ENCODE measurements at regions not wholly inside any gene's neighbourhood (a gene's known extent, or its start where the extent isn't known, plus 50 kb on each side); places are given as distances from the start of the nearest gene placed in this dataset.
A peak's percentile ranks its signal among the peaks of the same experiment; 100 is the strongest.

DNA sequence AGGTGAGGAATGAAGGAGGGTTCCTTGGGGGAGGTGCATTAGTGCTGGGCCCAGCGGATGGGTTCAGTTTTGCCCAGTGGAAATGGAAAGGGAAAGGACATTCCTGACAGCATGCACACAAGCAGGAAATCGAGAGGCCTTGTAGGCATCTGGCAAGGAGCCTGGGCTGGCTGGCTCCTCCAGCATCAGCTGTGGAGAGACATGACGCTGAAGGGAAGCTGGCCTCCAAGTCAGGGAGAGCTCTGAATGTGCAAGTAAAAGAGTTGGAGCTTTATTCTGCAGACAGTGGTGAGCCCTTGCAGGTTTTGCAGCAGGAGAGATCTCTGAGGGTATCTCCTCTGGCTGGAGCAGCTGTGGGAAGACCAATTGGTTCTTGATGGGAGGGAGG is 154.3 kb downstream of the MRPL14 start:
- no peaks in the 10 kb centered on the region for H3K9me3 Mint-ChIP-seq

DNA sequence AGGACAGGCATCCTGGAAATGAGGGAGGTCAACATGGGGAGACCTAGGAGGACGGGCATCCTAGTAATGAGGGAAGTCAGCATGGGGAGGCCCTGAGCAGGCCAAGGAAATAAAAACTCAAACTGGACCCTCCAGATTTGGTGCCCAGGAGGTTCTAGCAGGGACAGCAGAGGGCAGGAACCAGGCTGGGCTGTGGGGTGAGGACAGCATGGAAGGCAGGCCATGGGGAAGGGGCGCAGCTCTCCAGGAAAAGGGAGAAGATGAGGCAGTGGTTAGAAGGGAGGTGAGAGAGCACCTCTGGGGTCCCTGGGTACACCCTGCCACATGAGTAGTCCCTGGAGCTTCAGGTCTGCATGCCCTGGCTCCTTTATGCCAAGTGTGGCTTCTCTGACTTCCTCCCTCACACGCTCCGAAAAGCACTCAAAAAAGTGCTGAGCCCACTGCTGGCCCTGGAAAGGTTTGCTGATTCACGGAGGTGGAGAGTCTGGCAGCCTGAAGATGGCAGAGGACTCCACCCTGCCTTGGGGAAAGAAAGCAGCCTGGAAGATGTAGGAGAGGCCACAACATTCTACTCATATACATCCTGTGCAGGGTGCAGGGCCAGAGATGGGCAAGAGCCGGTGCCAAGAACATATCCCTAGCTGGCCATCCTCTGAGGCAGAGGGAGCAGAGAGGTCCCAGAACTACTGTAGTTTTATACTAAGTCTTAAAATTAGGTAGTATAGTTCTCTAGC is 154.9 kb downstream of the MRPL14 start:
- no peaks in the 10 kb centered on the region for H3K9me3 Mint-ChIP-seq

More for the DNA sequence above, 154.3 kb downstream of the MRPL14 start:
- peak in 1 of 2 donors; percentile 2 for DNase-seq (ENCODE audit: low spot score in 2 of 2)
- Mint-ChIP-seq H3K27ac (peak overlapping the region in 1 of 2 donors; percentile 73), H3K36me3 (no peaks in the 10 kb centered on the region)
- ATAC-seq, result no peak

DNA sequence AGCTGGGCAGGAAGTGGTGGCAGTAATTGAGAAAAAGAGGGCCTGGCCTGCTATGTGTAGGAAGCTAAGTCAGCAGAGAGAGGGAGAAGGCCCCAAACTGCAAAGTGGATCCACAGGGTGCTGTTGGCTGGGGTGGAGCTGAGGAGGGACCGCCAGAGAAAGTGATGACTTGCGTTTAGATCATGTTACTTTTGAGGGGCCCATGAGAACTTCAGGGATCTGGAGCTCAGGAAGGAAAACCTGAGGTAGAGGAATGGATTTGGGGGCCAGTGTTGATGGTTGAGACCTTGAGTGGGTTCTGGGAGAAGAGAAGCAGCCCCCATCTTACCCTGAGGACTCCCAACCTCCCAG is 155.5 kb downstream of the MRPL14 start:
- DNase-seq (ENCODE audit: low spot score in 2 of 2) (no peak), ATAC-seq (no peak)
- Mint-ChIP-seq H3K27ac (peak overlapping the region in 1 of 2 donors; percentile 8), H3K9me3 (no peaks in the 10 kb centered on the region), H3K36me3 (no peaks in the 10 kb centered on the region)

More for the DNA sequence above, 154.9 kb downstream of the MRPL14 start:
- DNase-seq (ENCODE audit: low spot score in 2 of 2) (peak in 1 of 2 donors; percentile 37), ATAC-seq (no peak)
- H3K27ac Mint-ChIP-seq, result peak overlapping the region; percentile 8 to 73
- no peaks in the 10 kb centered on the region for H3K36me3 Mint-ChIP-seq

DNA sequence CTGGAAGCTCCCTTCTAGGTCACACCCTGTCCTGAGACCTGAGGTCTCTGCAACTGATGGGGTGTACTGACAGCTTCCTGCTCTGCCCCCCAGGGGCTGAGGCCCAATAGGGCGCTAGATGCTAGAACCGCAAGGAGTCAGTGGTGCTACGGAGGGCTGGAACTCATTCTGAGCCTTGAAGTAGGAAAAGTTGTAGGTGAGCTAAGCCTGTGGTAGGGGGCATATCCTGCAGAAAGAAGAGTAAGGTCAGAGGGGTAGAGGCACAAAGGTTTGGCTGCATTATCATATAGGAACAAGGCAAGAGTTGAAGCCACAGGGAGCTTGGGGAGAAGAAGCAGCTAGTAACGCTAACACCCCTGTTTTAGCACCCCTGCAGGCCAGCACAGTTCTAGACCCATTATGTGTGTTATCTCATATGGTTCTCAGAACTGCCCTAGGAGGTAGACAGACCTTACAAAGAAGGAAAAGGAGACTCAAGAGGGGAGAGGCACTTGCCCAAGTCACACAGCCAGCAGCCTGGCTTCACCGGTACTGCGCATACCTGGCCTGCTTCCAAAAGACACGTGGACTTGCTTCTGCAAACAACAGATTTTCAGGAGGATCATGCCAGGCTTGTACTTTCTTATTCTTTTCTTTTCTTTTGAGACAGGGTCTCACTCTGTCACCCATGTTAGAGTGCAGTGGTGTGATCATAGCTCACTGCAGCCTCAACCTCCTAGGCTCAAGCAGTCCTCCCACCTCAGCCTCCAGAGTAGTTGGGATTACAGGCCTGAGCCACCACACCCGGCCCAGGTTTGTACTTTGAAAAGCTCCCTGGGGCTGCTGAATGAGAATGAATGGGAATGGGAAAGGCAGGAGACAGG is 156.1 kb downstream of the MRPL14 start:
- H3K36me3 Mint-ChIP-seq, result no peaks in the 10 kb centered on the region
- no peak for ATAC-seq
- DNase-seq (ENCODE audit: low spot score in 2 of 2), result no peak
- H3K27ac Mint-ChIP-seq, result peak overlapping the region; percentile 8 to 26
- H3K9me3 Mint-ChIP-seq, result no peaks in the 10 kb centered on the region

DNA sequence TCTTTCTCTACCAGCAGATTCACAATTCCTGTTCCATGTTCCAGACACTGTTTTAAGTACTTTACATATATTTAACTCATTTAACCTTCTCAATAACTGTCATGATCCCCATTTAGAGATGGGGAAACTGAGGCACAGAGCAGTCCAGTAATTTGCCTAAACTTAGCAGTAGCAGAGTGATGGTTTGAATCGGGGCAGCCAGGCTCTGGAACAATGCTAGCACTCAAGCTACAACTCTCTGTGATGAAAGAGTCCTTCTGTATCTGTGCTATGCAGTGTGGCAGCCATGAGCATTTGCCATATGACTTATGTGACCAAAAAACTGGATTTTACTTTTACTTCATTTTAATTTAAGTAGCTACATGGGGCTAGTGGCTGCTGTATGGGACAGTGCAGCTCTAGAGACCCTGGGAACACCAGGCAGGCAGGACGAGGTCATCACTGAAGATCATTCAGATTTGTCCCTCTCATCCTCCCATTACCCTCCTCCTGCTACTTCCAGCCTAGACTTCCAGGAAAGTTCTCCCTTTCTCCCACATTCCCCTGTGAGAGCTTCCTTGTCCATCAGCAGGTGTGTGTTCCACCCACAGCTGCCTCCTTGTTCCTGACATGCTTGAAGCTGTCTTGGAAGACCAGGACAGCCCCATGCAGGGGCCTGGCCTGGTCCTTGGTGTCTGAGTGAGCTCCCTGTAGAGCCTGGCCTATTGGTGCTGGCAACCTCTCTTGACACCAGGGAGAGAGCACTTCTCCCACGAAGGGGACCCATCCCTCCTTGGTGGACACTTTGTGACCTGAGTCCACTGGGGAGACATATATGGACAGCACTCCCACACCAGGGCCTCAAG is 157.0 kb downstream of the MRPL14 start:
- Mint-ChIP-seq H3K27ac (no peak overlapping the region), H3K36me3 (no peaks in the 10 kb centered on the region), H3K9me3 (no peaks in the 10 kb centered on the region)
- no peak for DNase-seq (ENCODE audit: low spot score in 2 of 2)
- ATAC-seq, result no peak

DNA sequence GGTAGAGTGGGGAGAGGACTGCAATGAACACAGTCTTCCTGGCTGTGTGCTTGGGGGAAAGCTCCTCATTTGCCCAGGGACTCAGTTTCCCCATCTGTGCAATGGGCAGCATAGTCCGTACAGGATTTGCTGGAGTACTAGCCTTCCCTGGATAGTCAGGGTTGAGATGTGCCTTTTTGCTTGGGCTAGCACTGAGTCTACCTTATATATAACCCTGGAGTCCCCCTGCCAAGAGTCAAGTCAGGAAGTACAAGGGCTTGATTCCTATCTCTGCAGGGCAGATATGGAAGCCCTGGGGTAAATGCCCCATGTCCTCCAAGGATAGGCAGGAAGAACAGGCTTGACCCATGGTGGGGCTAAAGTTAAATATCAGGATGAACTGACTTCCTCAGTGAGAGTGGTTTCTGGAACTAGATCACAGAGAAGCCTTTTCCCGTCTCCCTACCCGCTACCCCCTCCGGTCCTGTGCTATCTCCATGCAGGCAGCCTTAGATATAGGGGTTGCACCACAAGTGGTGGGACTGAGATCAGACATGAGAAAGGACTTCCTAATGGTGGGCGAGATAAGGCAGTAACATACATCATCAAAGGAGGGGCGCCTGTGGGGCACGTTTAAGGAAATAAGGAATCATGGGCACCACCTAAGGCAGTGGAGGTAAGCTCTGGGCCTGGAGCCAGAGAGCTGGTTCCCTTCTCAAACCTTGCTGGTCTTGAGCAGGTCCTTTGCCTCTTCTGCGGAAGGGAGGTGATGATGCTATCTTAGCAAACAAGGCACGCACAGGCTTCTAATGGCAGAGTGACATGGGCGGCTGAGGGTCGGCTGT is 157.9 kb downstream of the MRPL14 start:
- Mint-ChIP-seq H3K9me3 (no peaks in the 10 kb centered on the region), H3K36me3 (no peaks in the 10 kb centered on the region), H3K27ac (no peak overlapping the region)
- ATAC-seq, result no peak
- DNase-seq (ENCODE audit: low spot score in 2 of 2), result no peak

DNA sequence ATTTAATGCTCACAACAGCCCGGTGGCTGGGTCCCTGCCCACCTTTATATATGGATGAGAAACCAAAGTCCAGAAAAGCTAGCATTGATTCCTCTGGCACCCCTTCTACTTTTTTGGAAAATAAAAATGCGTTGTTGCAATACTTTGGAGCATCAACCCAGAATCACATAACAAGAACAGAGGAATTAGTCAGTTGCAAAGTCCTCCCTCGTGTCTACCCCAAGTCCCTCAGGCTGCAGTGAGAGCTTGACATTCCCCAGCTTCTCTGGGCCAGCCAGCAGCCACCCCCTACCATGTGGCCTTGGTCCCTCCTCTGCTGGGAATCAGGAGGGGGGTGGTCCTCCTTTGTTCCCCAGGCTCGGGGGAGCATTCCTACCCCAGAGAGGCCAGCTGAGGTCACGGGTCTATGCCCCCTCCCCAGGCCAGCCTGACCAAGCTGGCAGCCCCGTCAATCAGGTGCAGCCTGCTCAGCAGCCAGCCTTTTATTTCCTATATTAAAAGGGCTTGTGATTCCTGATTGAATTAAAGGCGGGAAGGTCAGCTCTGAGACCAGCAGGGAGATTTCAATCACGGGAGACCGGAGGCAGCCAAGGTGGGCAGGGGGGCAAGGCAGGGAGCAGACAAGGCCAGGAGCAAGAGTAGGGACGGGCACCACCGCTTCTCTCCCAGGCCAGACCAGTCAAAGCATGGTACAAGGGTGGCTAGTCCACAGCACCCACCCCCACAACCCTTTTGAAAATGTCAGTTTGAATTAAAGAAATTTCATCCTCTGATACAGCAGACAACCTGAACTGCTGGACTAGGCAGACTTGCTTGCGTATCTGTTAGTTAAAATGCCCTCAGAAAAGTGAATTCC is 158.9 kb downstream of the MRPL14 start:
- no peaks in the 10 kb centered on the region for H3K9me3 Mint-ChIP-seq
- no peak overlapping the region for H3K27ac Mint-ChIP-seq
- ATAC-seq, result no peak
- no peaks in the 10 kb centered on the region for H3K36me3 Mint-ChIP-seq
- DNase-seq (ENCODE audit: low spot score in 2 of 2), result no peak

DNA sequence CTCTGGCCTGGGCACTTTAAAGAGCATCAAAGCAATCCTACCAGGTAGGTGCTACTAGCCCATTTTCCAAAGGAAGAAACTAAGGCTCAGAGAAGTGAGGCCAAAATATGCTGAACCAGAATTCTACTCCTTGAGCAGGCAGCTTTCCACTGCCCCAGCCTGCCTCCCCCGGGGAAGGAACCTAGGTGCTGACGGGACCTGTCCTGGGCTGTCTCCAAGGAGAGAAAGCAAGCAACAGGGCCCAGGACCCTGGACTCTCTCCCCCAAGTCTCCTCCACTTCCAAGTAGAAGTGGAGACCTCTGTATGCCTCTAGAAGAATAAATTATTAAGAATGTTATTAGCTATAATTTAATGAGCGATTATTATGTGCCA is 159.5 kb downstream of the MRPL14 start:
- DNase-seq (ENCODE audit: low spot score in 2 of 2) (no peak), ATAC-seq (no peak)
- no peaks in the 10 kb centered on the region for H3K9me3 Mint-ChIP-seq
- H3K27ac Mint-ChIP-seq, result no peak overlapping the region
- no peaks in the 10 kb centered on the region for H3K36me3 Mint-ChIP-seq

DNA sequence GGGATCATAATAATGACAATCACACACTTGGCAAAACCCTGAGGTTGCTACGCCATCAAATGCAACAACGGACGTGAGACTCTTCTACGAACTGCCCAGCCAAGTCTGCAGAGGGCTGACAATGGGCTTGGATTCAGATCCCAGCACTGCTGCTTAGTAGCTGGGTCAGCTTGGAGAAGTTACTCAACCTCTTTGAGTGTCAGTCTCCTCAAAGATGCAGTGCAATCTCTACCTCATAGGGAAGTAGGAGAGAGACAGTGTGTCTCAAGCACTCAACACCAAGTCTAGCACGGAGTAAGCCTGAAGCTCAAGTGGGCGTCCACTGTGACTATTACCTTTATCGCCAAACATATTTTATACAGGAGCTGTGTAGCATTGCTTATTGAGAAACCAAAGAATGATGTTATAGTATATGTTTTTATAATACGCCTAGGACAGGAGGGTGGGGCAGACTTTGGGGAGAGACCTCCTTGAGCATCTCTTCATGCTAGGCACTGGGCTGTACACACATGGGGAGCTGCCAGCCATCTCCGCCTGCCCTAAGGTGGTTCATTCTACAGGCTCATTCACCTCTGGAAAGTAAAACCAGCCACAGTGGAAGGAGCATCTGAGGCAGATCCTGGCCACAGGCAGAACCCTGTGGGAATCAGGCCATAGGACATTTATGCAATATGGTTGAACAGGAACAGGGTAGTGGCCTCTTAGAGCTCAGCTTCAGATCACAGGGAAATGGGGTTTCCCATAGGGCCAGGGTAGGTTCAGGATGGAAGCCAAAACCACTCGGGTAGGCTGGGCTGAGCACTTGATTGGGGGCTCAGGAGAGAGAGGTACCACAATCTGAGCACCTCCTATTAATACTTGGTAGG is 160.2 kb downstream of the MRPL14 start:
- DNase-seq (ENCODE audit: low spot score in 2 of 2) (no peak), ATAC-seq (no peak)
- no peaks in the 10 kb centered on the region for H3K36me3 Mint-ChIP-seq
- H3K9me3 Mint-ChIP-seq, result no peaks in the 10 kb centered on the region
- H3K27ac Mint-ChIP-seq, result no peak overlapping the region

DNA sequence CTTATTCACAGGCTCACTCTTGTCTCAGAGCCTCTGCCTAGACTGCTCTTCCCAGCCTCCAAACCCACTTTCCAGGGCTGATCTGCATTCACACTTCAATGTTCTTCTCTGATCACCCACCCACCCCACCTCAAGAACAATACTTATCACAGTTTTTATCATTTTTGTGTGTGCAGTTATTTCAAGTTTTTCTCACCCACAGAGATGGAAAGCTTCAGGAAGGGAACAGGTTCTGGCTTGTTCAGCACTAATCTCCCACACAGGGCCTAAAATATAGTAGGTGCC is 160.9 kb downstream of the MRPL14 start:
- Mint-ChIP-seq H3K9me3 (no peaks in the 10 kb centered on the region), H3K27ac (no peak overlapping the region), H3K36me3 (no peaks in the 10 kb centered on the region)
- DNase-seq (ENCODE audit: low spot score in 2 of 2) (no peak), ATAC-seq (no peak)

DNA sequence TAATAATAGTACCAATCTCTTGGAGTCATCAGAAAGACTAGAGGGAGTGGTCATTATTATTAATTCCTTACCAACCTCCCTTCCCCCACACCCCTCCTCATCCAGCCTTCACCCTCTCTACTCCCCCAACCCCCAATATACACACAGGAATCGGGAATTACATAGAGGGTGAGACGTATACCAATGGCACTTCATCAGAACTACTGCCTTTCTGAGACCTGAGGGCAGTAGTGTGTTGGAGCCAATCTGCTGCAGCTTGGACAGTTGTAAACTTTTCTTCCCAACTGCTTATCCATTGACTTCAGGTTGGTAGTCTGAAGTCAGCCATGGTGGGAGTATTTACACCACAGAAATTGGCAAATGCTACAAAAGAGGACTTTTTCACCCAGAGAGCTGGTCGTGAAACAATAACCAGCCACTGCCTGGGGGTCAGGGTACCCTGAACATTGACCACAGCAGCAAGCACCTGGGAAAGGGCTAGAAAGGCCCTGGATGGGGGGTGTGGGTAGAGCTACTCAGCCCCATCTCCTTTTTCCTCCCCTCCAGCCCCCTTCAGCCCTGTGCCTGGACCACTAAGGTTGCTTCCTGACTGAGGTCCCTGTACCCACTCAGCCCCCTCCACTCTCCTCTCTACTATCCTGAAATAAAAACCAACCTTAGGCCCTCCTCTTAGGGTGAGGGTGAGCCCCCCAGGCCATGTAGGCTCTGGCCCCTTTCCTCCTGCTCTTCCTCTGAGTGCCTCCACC is 161.5 kb downstream of the MRPL14 start:
- peak overlapping the region in 1 of 2 donors; percentile 54 for H3K27ac Mint-ChIP-seq
- DNase-seq (ENCODE audit: low spot score in 2 of 2) (no peak), ATAC-seq (no peak)
- H3K36me3 Mint-ChIP-seq, result no peaks in the 10 kb centered on the region
- H3K9me3 Mint-ChIP-seq, result no peaks in the 10 kb centered on the region

DNA sequence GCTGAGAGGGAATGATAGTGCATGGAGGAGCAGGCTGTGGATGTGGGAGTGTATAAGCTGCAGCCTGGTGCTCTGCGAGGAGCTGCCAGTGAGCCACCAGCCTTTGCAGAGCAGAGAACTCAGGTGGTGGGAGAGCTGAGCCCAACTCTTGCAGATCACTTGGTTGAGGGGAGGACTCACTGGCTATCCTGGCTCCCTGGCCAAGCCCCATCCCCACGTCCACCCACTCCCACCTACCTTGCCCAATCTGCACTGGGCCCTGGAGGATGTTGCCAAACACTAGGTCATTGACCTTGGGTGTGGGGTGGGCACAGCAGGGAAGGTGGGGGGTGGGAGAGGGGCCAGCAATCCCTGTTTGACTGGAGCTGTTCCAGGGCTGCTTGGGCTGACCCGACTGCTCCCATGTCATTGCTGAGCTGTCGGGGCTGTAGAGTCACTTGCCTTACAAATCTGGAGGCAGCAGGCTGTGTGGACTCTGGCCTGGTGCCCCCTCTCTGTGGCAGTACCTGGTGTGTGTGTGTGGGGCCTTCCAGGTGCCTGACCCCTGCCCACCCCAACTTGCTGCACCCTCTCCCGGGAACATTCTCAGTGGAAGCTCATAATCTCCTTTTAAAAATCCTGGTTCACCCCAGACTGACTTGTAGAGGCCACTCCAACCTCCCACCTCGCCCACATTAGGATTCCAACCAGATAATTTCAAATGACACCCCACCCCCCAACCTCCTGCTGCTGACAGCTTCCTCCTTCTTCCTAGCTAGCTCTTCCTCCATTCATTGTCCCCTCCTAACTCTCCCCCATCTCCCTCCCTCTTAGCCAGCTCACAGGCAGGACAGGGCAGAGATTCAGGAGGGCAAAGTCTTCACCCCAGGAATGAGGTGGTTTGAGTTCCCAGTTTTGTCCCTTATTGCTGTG is 162.3 kb downstream of the MRPL14 start:
- ATAC-seq (no peak), DNase-seq (ENCODE audit: low spot score in 2 of 2) (no peak)
- Mint-ChIP-seq H3K9me3 (no peaks in the 10 kb centered on the region), H3K27ac (peak overlapping the region in 1 of 2 donors; percentile 89), H3K36me3 (no peaks in the 10 kb centered on the region)

DNA sequence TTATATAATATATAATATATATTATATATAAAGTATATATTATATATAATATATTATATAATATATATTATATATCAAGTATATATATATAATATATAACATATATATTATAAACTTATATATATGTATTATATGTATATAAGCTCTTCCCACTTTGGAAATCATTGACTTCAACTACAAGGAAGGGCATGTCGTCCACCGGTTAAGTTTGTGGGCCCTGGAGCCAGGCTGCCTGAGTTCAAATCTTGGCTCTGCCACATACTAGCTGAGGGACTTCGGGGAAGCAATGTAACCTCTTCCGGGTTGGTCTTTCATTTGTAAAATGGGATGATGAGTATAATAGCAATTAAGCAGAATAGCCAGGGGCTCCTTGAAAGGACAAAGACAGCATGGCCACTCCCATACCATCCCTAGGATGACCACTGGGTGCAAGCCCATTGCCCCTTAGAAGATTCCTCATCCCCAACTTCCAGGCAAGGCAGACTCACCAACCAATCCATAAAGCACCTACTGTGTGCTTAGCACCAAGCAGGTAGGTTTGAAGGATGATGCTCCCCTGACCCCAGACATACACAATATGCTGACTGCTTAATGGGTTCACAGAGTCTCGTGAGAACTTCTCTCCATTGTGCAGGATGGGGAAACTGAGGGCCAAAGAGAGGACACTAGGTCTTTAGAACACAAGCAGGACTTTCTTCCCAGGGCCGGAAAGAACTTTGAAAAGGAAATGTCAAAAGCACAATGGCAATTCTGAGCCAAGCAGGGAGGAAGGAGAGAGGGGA is 163.2 kb downstream of the MRPL14 start:
- H3K36me3 Mint-ChIP-seq, result no peaks in the 10 kb centered on the region
- DNase-seq (ENCODE audit: low spot score in 2 of 2), result no peak
- ATAC-seq, result no peak
- H3K27ac Mint-ChIP-seq, result no peak overlapping the region
- H3K9me3 Mint-ChIP-seq, result no peaks in the 10 kb centered on the region
